AG04450 (cell line): ENCODE measurements at regions not wholly inside any gene's neighbourhood (a gene's known extent, or its start where the extent isn't known, plus 50 kb on each side); places are given as distances from the start of the nearest gene placed in this dataset.

Source experiments
- CTCF ChIA-PET: fragments of 300-600, 350-600 bp; formaldehyde crosslinking; extraction: SDS; loops from one replicate; lab custom pipeline; 2022; ENCODE audit warnings: antibody characterized with exemption, inconsistent platforms; lab: Charles Lee
- POLR2A ChIA-PET: fragments of 350-600 bp; formaldehyde crosslinking; extraction: SDS; loops from one replicate; lab custom pipeline; 2021; ENCODE audit warnings: antibody characterized with exemption, inconsistent platforms; lab: Yijun Ruan, JAX
- DNase-seq: peaks from one replicate; pipeline ENCODE4 v3.0.0-alpha.2; 2011; ENCODE audit warnings: low read depth, low spot score
- H3K27ac ChIP-seq: one replicate; pipeline ENCODE4 v1.5.1; 2012; ENCODE audit warnings: low read depth, low read length, control low read depth
- H3K27me3 ChIP-seq: one replicate; pipeline ENCODE4 v1.6.0; 2012; ENCODE audit warnings: low read length; ENCODE audit not compliant: control insufficient read depth, insufficient read depth
- H3K4me3 ChIP-seq: 2 replicates; pipeline ENCODE4 v1.5.1; 2011; ENCODE audit warnings: mild to moderate bottlenecking, low read depth, low read length, control low read depth
- H3K9me3 ChIP-seq: 2 replicates; pipeline ENCODE4 v1.5.1; 2012; ENCODE audit warnings: low read length; ENCODE audit not compliant: control insufficient read depth, insufficient read depth
- CTCF ChIP-seq: IDR thresholded peaks from 2 replicates; pipeline ENCODE4 v1.5.1; 2011; ENCODE audit warnings: low read depth, low read length, control low read depth, inconsistent platforms

- Histone ChIP-seq H3K27me3 (peaks cover 13% of the 10 kb centered on the region), H3K27ac (no peak overlapping the region), H3K4me3 (no peak overlapping the region), H3K9me3 (no peaks in the 10 kb centered on the region)
- no peak for TF ChIP-seq CTCF
- CTCF ChIA-PET, result no interaction called here
- no peak for DNase-seq
- POLR2A ChIA-PET, result no interaction called here
These were observed 159.6 kb upstream of the TBCA start for GRCh38 chr5:77935506-77936364.

DNA sequence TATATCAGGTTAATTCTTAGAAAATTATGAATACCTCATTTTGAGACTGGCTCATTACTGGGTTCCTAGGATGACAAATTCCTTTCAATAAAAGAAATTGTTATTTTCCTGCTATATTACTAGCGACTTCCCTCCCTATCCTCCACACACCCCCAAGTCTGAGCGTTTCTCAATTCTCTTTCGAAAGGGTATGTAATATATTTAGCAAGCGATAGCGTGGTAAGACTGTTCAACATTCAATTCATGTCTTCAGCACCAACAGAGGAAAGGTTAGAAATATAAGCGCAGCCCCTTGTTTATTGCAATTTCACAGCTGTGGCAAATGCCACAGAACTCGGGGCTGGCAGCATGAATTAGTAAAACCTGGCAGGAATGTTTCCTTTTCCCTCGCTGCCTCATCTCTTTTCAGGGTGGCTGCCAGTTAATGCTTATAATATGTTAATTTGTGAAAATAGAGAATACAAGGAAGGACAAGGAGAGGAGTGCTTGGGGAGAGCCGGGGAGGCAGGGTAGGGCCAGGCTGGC is 152.7 kb upstream of the TBCA start:
- peaks cover 34% of the 10 kb centered on the region for H3K27me3 ChIP-seq
- CTCF ChIA-PET, result no interaction called here
- H3K27ac ChIP-seq, result no peak overlapping the region
- POLR2A ChIA-PET, result no interaction called here
- H3K4me3 ChIP-seq, result no peak overlapping the region
- H3K9me3 ChIP-seq, result no peaks in the 10 kb centered on the region
- no peak for DNase-seq
- TF ChIP-seq CTCF, result no peak

GRCh38 chr5:77926337-77926736 is 150.2 kb upstream of the TBCA start:
- no peak for DNase-seq
- ChIA-PET POLR2A (no interaction called here), CTCF (no interaction called here)
- H3K27me3 ChIP-seq, result peaks cover 36% of the 10 kb centered on the region
- no peak overlapping the region for H3K27ac ChIP-seq
- H3K9me3 ChIP-seq, result no peaks in the 10 kb centered on the region
- TF ChIP-seq CTCF, result no peak
- no peak overlapping the region for H3K4me3 ChIP-seq

GRCh38 chr5:77925503-77925902 is 149.4 kb upstream of the TBCA start:
- no peak overlapping the region for H3K4me3 ChIP-seq
- H3K9me3 ChIP-seq, result no peaks in the 10 kb centered on the region
- H3K27ac ChIP-seq, result no peak overlapping the region
- CTCF ChIA-PET, result interaction anchor here (0.6 kb wide), 1 partner anchor 47 kb away, joined by 3 read pairs; no protein-coding TSS in a partner anchor
- POLR2A ChIA-PET, result no interaction called here
- peaks cover 34% of the 10 kb centered on the region for H3K27me3 ChIP-seq
- no peak for TF ChIP-seq CTCF
- no peak for DNase-seq

DNA sequence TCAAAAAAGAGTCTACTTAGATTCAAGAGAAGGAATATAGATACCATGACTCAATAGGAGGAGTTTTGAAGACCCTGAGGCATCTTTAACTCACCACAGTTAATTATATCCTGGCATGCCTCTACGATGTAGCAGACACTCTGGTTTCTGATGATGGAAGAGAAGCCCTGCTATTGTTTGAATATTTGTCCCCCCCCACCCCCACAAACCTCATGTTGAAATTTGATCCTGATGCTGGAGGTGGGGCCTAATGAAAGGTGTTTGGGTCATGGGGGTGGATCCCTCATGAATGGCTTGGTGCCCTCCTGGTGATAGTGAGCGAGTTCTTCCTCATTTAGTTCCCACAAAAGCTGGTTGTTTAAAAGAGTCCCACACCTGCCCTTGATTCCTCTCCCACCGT is 147.9 kb upstream of the TBCA start:
- no peak for DNase-seq
- ChIA-PET CTCF (no interaction called here), POLR2A (no interaction called here)
- Histone ChIP-seq H3K4me3 (no peak overlapping the region), H3K9me3 (no peaks in the 10 kb centered on the region), H3K27ac (no peak overlapping the region), H3K27me3 (peaks cover 34% of the 10 kb centered on the region)
- TF ChIP-seq CTCF, result no peak
